MCF 10A (cell line): ENCODE measurements at regions not wholly inside any gene's neighbourhood (a gene's known extent, or its start where the extent isn't known, plus 50 kb on each side); places are given as distances from the start of the nearest gene placed in this dataset.

Source experiments
- BruUV-seq: library from RNA; stranded (reverse); fragments of 400-500 nt; replicated peaks from 2 replicates; lab custom pipeline; 2021; lab: Mats Ljungman, UMichigan
- CTCF ChIA-PET: fragments of 300-600 bp; sonication (Branson Sonifier 250); formaldehyde crosslinking; extraction: SDS; loops from one replicate; lab custom pipeline; 2021; ENCODE audit warnings: antibody characterized with exemption, inconsistent platforms; lab: Yijun Ruan, JAX
- POLR2A ChIA-PET: fragments of 300-600, 350-650 bp; sonication (Branson Sonifier 250); formaldehyde crosslinking; extraction: SDS; loops from one replicate; lab custom pipeline; 2020; ENCODE audit warnings: antibody characterized with exemption, inconsistent platforms; lab: Yijun Ruan, JAX
- DNase-seq: peaks from one replicate; pipeline ENCODE4 v3.0.0-alpha.2; 2018; ENCODE audit not compliant: unreplicated experiment
- H3K27ac Mint-ChIP-seq: one replicate; pipeline ENCODE4 v1.8.0; 2022; ENCODE audit warnings: mild to moderate bottlenecking, low read depth, mixed read lengths; ENCODE audit not compliant: unreplicated experiment
- H3K27me3 Mint-ChIP-seq: one replicate; pipeline ENCODE4 v1.8.0; 2022; ENCODE audit warnings: mixed read lengths; ENCODE audit not compliant: insufficient read depth, unreplicated experiment
- H3K36me3 Mint-ChIP-seq: one replicate; pipeline ENCODE4 v1.8.0; 2022; ENCODE audit warnings: mild to moderate bottlenecking, moderate library complexity, mixed read lengths; ENCODE audit not compliant: insufficient read depth, unreplicated experiment
- H3K4me1 Mint-ChIP-seq: one replicate; pipeline ENCODE4 v1.8.0; 2022; ENCODE audit warnings: mixed read lengths; ENCODE audit not compliant: insufficient read depth, unreplicated experiment
- H3K4me3 Mint-ChIP-seq: one replicate; pipeline ENCODE4 v1.8.0; 2022; ENCODE audit warnings: mild to moderate bottlenecking, moderate library complexity, mixed read lengths; ENCODE audit not compliant: unreplicated experiment
- H3K9me3 Mint-ChIP-seq: one replicate; pipeline ENCODE4 v1.8.0; 2022; ENCODE audit warnings: mixed read lengths; ENCODE audit not compliant: unreplicated experiment
- intact Hi-C: fragments of 100-400 bp; cut with micrococcal nuclease; formaldehyde crosslinking; loops from 2 replicates; pipeline ENCODE4 v1.14.1; 2022
- TF ChIP-seq, protein P1 (sequence below): fragments of 200-600 bp; IDR thresholded peaks from one replicate; pipeline ENCODE4 v1.8.0; 2022; ENCODE audit warnings: antibody characterized with exemption, mild to moderate bottlenecking; ENCODE audit not compliant: unreplicated experiment

DNA sequence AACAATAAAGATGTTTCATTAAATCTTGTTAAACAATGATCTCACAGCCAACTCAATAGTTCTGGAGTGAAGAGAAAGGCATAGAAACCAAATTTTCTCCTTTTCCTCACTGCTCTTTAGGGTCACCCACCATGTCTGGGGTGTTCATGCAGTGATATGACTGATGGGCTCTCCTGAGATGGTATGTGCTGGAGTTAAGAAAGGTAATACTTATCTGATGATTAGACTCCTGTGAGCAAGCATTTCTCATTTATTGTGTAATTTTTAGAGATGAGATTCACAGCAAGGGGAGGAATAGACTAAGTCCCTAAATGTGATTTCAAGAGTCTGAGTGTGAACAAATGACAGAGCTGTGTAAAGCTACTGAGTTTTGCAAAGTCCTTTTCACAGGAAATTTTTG, 1361.3 kb upstream of the CELF2 start:
- POLR2A ChIA-PET = interaction anchor here (0.5 kb wide), 1 partner anchor 43 kb away, joined by 3 read pairs; no protein-coding TSS in a partner anchor

DNA sequence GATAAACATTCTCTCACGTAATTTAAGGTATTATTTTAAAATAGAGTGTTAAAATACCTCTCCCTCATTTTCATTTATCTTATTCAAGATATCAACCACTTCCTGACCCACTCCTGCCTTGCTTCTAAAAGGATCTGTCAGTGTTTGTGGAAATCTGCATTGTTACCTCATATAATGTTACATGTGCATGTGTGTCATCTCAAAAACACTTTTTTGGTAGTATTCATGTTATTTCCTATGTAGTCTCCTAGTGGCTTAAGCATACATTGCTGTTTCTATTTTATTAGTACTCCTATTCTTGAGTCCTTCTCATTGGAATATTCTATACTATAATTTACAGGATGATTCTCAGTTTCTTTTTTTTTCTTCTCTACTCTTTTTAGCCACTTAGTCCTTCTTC, 1360.7 kb upstream of the CELF2 start:
- Mint-ChIP-seq H3K4me1 (no peaks in the 10 kb centered on the region), H3K27ac (no peak overlapping the region), H3K4me3 (no peak overlapping the region), H3K27me3 (no peaks in the 10 kb centered on the region), H3K9me3 (peaks cover 6% of the 10 kb centered on the region), H3K36me3 (no peaks in the 10 kb centered on the region)
- no peak for DNase-seq
- intact Hi-C loops = no loop called here
- no TSS peak for BruUV-seq
- TF ChIP-seq, protein P1, sequence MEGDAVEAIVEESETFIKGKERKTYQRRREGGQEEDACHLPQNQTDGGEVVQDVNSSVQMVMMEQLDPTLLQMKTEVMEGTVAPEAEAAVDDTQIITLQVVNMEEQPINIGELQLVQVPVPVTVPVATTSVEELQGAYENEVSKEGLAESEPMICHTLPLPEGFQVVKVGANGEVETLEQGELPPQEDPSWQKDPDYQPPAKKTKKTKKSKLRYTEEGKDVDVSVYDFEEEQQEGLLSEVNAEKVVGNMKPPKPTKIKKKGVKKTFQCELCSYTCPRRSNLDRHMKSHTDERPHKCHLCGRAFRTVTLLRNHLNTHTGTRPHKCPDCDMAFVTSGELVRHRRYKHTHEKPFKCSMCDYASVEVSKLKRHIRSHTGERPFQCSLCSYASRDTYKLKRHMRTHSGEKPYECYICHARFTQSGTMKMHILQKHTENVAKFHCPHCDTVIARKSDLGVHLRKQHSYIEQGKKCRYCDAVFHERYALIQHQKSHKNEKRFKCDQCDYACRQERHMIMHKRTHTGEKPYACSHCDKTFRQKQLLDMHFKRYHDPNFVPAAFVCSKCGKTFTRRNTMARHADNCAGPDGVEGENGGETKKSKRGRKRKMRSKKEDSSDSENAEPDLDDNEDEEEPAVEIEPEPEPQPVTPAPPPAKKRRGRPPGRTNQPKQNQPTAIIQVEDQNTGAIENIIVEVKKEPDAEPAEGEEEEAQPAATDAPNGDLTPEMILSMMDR = no peak
- ChIA-PET POLR2A (no interaction called here), CTCF (no interaction called here)

More for the DNA sequence above, 1361.3 kb upstream of the CELF2 start:
- no peaks in the 10 kb centered on the region for H3K4me1 Mint-ChIP-seq
- no peak overlapping the region for H3K27ac Mint-ChIP-seq
- no peaks in the 10 kb centered on the region for H3K27me3 Mint-ChIP-seq
- intact Hi-C loops = no loop called here
- CTCF ChIA-PET = no interaction called here
- H3K36me3 Mint-ChIP-seq = no peaks in the 10 kb centered on the region
- no peak overlapping the region for H3K4me3 Mint-ChIP-seq
- peaks cover 6% of the 10 kb centered on the region for H3K9me3 Mint-ChIP-seq
- no TSS peak for BruUV-seq
- TF ChIP-seq, protein P1 = no peak
- no peak for DNase-seq

DNA sequence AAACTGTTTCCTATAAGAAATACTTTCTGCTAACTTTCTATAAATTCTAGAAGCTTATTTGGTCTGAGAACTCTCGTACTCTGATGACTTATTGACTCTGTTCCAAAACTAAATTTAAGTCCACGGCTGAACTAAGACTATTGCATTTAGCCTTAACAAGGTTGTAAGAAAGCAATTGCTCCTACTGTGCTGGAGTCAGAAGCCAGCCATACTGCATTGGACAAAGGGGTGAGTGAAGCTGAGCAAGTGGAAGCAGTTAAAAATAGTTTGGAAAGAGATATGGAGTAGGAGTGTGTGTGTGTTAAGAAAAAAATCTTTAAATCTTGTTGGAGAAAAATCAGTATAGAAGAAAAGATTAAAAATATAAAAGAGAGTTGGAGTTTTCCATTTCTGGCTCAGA, 1360.1 kb upstream of the CELF2 start:
- POLR2A ChIA-PET = no interaction called here
- Mint-ChIP-seq H3K27ac (no peak overlapping the region), H3K27me3 (no peaks in the 10 kb centered on the region), H3K9me3 (peaks cover 6% of the 10 kb centered on the region), H3K4me3 (no peak overlapping the region), H3K4me1 (no peaks in the 10 kb centered on the region), H3K36me3 (no peaks in the 10 kb centered on the region)
- TF ChIP-seq, protein P1 = no peak
- DNase-seq = no peak
- CTCF ChIA-PET = no interaction called here
- BruUV-seq = no TSS peak
- intact Hi-C loops = no loop called here

DNA sequence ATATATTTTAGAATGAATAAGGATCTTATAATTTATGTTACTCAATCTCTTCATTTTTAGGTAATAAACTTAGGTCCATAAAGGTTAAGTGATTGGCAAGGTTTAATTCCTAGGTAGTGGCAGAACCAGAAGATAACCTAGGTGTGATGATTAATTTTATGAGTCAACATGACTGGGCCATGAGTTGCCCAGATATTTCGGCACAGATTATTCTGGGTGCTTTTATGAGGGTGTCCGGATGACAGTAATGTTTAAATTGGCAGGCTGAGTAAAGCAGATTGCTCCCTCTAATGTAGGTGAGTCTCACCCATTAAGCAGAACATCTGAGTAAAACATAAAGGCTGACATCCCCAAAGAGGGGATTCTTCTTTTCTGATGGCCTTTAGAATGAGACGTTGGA, 1349.3 kb upstream of the CELF2 start:
- DNase-seq = peak; percentile 48
- Mint-ChIP-seq H3K27ac (peak overlapping the region; percentile 13), H3K36me3 (no peaks in the 10 kb centered on the region), H3K4me3 (no peak overlapping the region), H3K27me3 (no peaks in the 10 kb centered on the region), H3K9me3 (peaks cover 17% of the 10 kb centered on the region), H3K4me1 (peaks cover 12% of the 10 kb centered on the region)
- POLR2A ChIA-PET = no interaction called here
- no TSS peak for BruUV-seq
- CTCF ChIA-PET = no interaction called here
- TF ChIP-seq, protein P1 = no peak
- intact Hi-C loops = no loop called here
